HL-60/S4 treated with retinoic acid at 250 ng/mL for 4 days and 3 days (cell line): ENCODE measurements at regions not wholly inside any gene's neighbourhood (a gene's known extent, or its start where the extent isn't known, plus 50 kb on each side); places are given as distances from the start of the nearest gene placed in this dataset.

Experiments
- in situ Hi-C: fragments of 300-500 bp; cut with MboI; formaldehyde crosslinking; loops from 2 replicates; pipeline ENCODE4 v1.7.0; 2022; ENCODE audit warnings: low sequenced_read_pairs

- in situ Hi-C loops, result loop anchor here (10.0 kb wide), 1 partner anchor 52 kb away; no protein-coding TSS in a partner anchor
Measured at GRCh38 chr9:126556560-126557250, 57.0 kb upstream of the LMX1B start.

GRCh38 chr9:126558051-126558665, 55.6 kb upstream of the LMX1B start:
- in situ Hi-C loops, result loop anchor here (10.0 kb wide), 1 partner anchor 53 kb away; no protein-coding TSS in a partner anchor

- in situ Hi-C loops, result loop anchor here (10.0 kb wide), 1 partner anchor 54 kb away; no protein-coding TSS in a partner anchor
Measured at GRCh38 chr9:126559296-126559695, 54.4 kb upstream of the LMX1B start.

- in situ Hi-C loops, result no loop called here
Measured at GRCh38 chr9:126561582-126561981, 52.1 kb upstream of the LMX1B start.

- in situ Hi-C loops, result no loop called here
Measured at GRCh38 chr9:126563556-126563955, 50.2 kb upstream of the LMX1B start.
